GM12874 (cell line): ENCODE measurements at regions not wholly inside any gene's neighbourhood (a gene's known extent, or its start where the extent isn't known, plus 50 kb on each side); places are given as distances from the start of the nearest gene placed in this dataset.

Source experiments
- CTCF ChIP-seq: IDR thresholded peaks from 2 replicates; pipeline ENCODE4 v1.5.1; 2011; ENCODE audit warnings: low read depth, mild to moderate bottlenecking, control low read depth, low read length, moderate library complexity; ENCODE audit not compliant: insufficient read depth

GRCh38 chr12:112559784-112560183 lies 141.0 kb downstream of the PTPN11 start:
- TF ChIP-seq CTCF: no peak

- peak; percentile 13; the same call in 1 of the 2 replicates for TF ChIP-seq CTCF
Observed at GRCh38 chr12:112564160-112564784, 145.5 kb downstream of the PTPN11 start.

GRCh38 chr12:112568641-112569040 lies 149.9 kb downstream of the PTPN11 start:
- no peak for TF ChIP-seq CTCF

GRCh38 chr12:112570096-112570495 lies 151.3 kb downstream of the PTPN11 start:
- TF ChIP-seq CTCF: no peak

- TF ChIP-seq CTCF: no peak
Observed at GRCh38 chr12:112573141-112573540, 154.4 kb downstream of the PTPN11 start.

GRCh38 chr12:112574896-112575558 lies 156.3 kb downstream of the PTPN11 start:
- no peak for TF ChIP-seq CTCF

GRCh38 chr12:112575559-112576067 lies 156.9 kb downstream of the PTPN11 start:
- TF ChIP-seq CTCF: no peak
